Effector CD4-positive, alpha-beta T cell (primary cell): ENCODE measurements at regions not wholly inside any gene's neighbourhood (a gene's known extent, or its start where the extent isn't known, plus 50 kb on each side); places are given as distances from the start of the nearest gene placed in this dataset.
"Not testable (repeated sequence)": the region's sequence is repeated elsewhere in the genome, so short reads cannot be mapped to it uniquely, and the experiment has no call there.

Experiments
- DNase-seq: peaks from one replicate; pipeline ENCODE4 v3.0.0-alpha.2; 2020

GRCh38 chr2:207371877-207372276, 157.9 kb upstream of the CREB1 start:
- no peak for DNase-seq

- no peak for DNase-seq
Measured at GRCh38 chr2:207372483-207372882, 157.3 kb upstream of the CREB1 start.

- no peak for DNase-seq
Measured at GRCh38 chr2:207375207-207375875, 154.4 kb upstream of the CREB1 start.

GRCh38 chr2:207378620-207379019, 151.1 kb upstream of the CREB1 start:
- not testable (repeated sequence) for DNase-seq

- no peak for DNase-seq
Measured at GRCh38 chr2:207385076-207385475, 144.7 kb upstream of the CREB1 start.

GRCh38 chr2:207385903-207386302, 143.9 kb upstream of the CREB1 start:
- DNase-seq: no peak

GRCh38 chr2:207387001-207387571, 142.7 kb upstream of the CREB1 start:
- DNase-seq: no peak

- no peak for DNase-seq
Measured at GRCh38 chr2:207390302-207391095, 139.3 kb upstream of the CREB1 start.

GRCh38 chr2:207394203-207394781, 135.5 kb upstream of the CREB1 start:
- DNase-seq: no peak

- no peak for DNase-seq
Measured at GRCh38 chr2:207394812-207395534, 134.8 kb upstream of the CREB1 start.

GRCh38 chr2:207395535-207396251, 134.1 kb upstream of the CREB1 start:
- DNase-seq: no peak

- no peak for DNase-seq
Measured at GRCh38 chr2:207397917-207398655, 131.7 kb upstream of the CREB1 start.

GRCh38 chr2:207399301-207399700, 130.5 kb upstream of the CREB1 start:
- no peak for DNase-seq

- DNase-seq: no peak
Measured at GRCh38 chr2:207401338-207401737, 128.4 kb upstream of the CREB1 start.

GRCh38 chr2:207403141-207403540, 126.6 kb upstream of the CREB1 start:
- DNase-seq: no peak

- DNase-seq: no peak
Measured at GRCh38 chr2:207403950-207404349, 125.8 kb upstream of the CREB1 start.

- no peak for DNase-seq
Measured at GRCh38 chr2:207405150-207405549, 124.6 kb upstream of the CREB1 start.

- no peak for DNase-seq
Measured at GRCh38 chr2:207408086-207408794, 121.5 kb upstream of the CREB1 start.

GRCh38 chr2:207409517-207409916, 120.2 kb upstream of the CREB1 start:
- DNase-seq: no peak

- DNase-seq: no peak
Measured at GRCh38 chr2:207412787-207413310, 116.9 kb upstream of the CREB1 start.
